ENCODE measurements at regions not wholly inside any gene's neighbourhood (a gene's known extent, or its start where the extent isn't known, plus 50 kb on each side); places are given as distances from the start of the nearest gene placed in this dataset.

DNA sequence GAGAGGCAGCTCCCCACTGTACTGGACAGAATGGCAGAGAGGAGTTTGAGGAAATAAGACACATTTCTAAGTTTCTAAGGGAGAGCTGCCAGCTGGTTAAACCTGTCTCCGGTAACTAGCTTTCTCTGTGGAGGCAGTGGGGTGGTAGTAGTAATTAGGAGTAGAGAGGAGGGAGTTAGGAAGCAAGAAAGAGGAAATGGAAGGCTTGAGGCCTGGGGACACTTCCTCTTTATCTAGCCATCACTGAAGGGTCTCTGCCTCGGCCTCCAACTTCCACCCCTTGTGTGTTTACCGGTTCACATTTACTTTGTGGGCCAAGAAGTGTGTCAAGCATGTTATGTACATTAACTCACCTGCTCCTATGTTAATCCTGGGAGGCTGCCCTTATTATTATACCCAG, 462.2 kb upstream of the DMAC1 start:
- DNase-seq (ENCODE audit: low spot score) (no peak), ATAC-seq (no peak), FAIRE-seq (no peak)
- POLR2A ChIA-PET = no interaction called here
- Histone ChIP-seq H2AFZ (ENCODE audit: low read length) (no peak overlapping the region), H3K27me3 (ENCODE audit: control insufficient read depth in 1 of 2, insufficient read depth in 2 of 2, low read length in 2 of 2) (no peaks in the 10 kb centered on the region), H3K4me1 (ENCODE audit: insufficient read depth, low read length) (no peaks in the 10 kb centered on the region), H3K79me2 (ENCODE audit: insufficient read depth, low read length) (no peaks in the 10 kb centered on the region), H3K27ac (ENCODE audit: extremely low read length, insufficient read depth, low read length) (no peak overlapping the region), H3K9ac (ENCODE audit: insufficient read depth, low read depth, low read length) (no peak overlapping the region), H3K36me3 (replicated peaks in 1 of 2; ENCODE audit: control insufficient read depth in 1 of 2, insufficient read depth in 2 of 2, low read length in 2 of 2) (no peaks in the 10 kb centered on the region), H3K4me3 (replicated peaks in 1 of 3; ENCODE audit: insufficient read depth in 1 of 3, low read depth in 2 of 3, low read length in 3 of 3) (no peak overlapping the region), H4K20me1 (ENCODE audit: insufficient read depth, low read length) (no peaks in the 10 kb centered on the region), H3K9me3 (ENCODE audit: low read length) (peaks cover 88% of the 10 kb centered on the region), H3K4me2 (ENCODE audit: low read depth, low read length) (no peak overlapping the region)
- CTCF ChIA-PET (ENCODE audit: low intra/inter-chr PET ratio, low total read pairs) = no interaction called here
- BruUV-seq (replicated peaks) = no TSS peak
- TF ChIP-seq SNRNP70 (IDR thresholded peaks at IDR 0.05; ENCODE audit: low read depth, low read length) = no peak
- no peak for TF ChIP-seq ZNF672 (CRISPR knock-in tag; IDR thresholded peaks at IDR 0.05)
- TF ChIP-seq POLR2AphosphoS5 (IDR thresholded peaks at IDR 0.05; ENCODE audit: low read depth, low read length) = no peak
- TF ChIP-seq TFDP2 (CRISPR knock-in tag; IDR thresholded peaks at IDR 0.05) = no peak
- no peak for TF ChIP-seq KIAA2018 (CRISPR knock-in tag; IDR thresholded peaks at IDR 0.05; ENCODE audit: borderline replicate concordance)
- no peak for TF ChIP-seq GABPA (IDR thresholded peaks at IDR 0.05; ENCODE audit: low read depth, low read length)
- no peak for TF ChIP-seq GABPA (CRISPR knock-in tag; IDR thresholded peaks at IDR 0.05; ENCODE audit: low read depth)
- TF ChIP-seq ZSCAN29 (CRISPR knock-in tag; conservative IDR thresholded peaks at IDR 0.05) = no peak
- no peak for TF ChIP-seq ZNF543 (CRISPR knock-in tag; IDR thresholded peaks at IDR 0.05)
- no peak for TF ChIP-seq ZNF670 (CRISPR knock-in tag; IDR thresholded peaks at IDR 0.05; ENCODE audit: borderline replicate concordance)
- TF ChIP-seq HOXA9 (CRISPR knock-in tag; IDR thresholded peaks at IDR 0.05; ENCODE audit: borderline replicate concordance) = no peak
- no peak for TF ChIP-seq ZNF296 (CRISPR knock-in tag; conservative IDR thresholded peaks at IDR 0.05)
- TF ChIP-seq ZNF891 (CRISPR knock-in tag; IDR thresholded peaks at IDR 0.05) = no peak
- TF ChIP-seq HIVEP1 (CRISPR knock-in tag; IDR thresholded peaks at IDR 0.05) = no peak
- no peak for TF ChIP-seq MTF1 (CRISPR knock-in tag; IDR thresholded peaks at IDR 0.05)
- WGBS (ENCODE audit: low lambda C conversion rate) = 14% methylated on average over 3 of the region's 3 CpGs
- in situ Hi-C loops (cut with HindIII; ENCODE audit: extremely low pct_ligation_motif_present, low pct_unique_long_range_greater_than_20kb) = no loop called here
- intact Hi-C loops (cut with micrococcal nuclease; ENCODE audit: unreplicated experiment) = no loop called here
